Neuronal stem cell (in vitro differentiated cells): ENCODE measurements at regions not wholly inside any gene's neighbourhood (a gene's known extent, or its start where the extent isn't known, plus 50 kb on each side); places are given as distances from the start of the nearest gene placed in this dataset.

ENCODE experiments used
- DNase-seq: peaks from one replicate; pipeline ENCODE4 v3.0.0-alpha.2; 2013; ENCODE audit warnings: low spot score
- H2AFZ ChIP-seq: one replicate; pipeline ENCODE4 v1.6.1; 2013; ENCODE audit warnings: mild to moderate bottlenecking, low read length, inconsistent platforms
- H2AK5ac ChIP-seq: 2 replicates; pipeline ENCODE4 v1.6.1; 2013; ENCODE audit warnings: low read depth, mild to moderate bottlenecking, inconsistent platforms, low read length, moderate library complexity, mixed read lengths
- H2BK120ac ChIP-seq: 2 replicates; pipeline ENCODE4 v1.6.1; 2013; ENCODE audit warnings: low read depth, mild to moderate bottlenecking, inconsistent platforms, low read length, moderate library complexity, mixed read lengths
- H2BK12ac ChIP-seq: one replicate; pipeline ENCODE4 v1.6.1; 2013; ENCODE audit warnings: low read length, inconsistent platforms
- H2BK15ac ChIP-seq: 2 replicates; pipeline ENCODE4 v1.6.1; 2013; ENCODE audit warnings: mild to moderate bottlenecking, low read length, inconsistent platforms, mixed read lengths
- H2BK5ac ChIP-seq: one replicate; pipeline ENCODE4 v1.6.1; 2013; ENCODE audit warnings: inconsistent platforms, mild to moderate bottlenecking, low read length, moderate library complexity
- H3K14ac ChIP-seq: one replicate; pipeline ENCODE4 v1.6.1; 2013; ENCODE audit warnings: low read length, inconsistent platforms
- H3K18ac ChIP-seq: 2 replicates; pipeline ENCODE4 v1.6.1; 2013; ENCODE audit warnings: low read length, inconsistent platforms
- H3K23ac ChIP-seq: 2 replicates; pipeline ENCODE4 v1.6.1; 2013; ENCODE audit warnings: low read depth, mild to moderate bottlenecking, mixed read lengths, low read length, inconsistent platforms; ENCODE audit not compliant: poor library complexity
- H3K27ac ChIP-seq: replicated peaks from 3 replicates; pipeline ENCODE4 v1.5.1; 2013; ENCODE audit warnings: low read length, inconsistent platforms
- H3K27me3 ChIP-seq, 3 experiments: 2 replicates each; pipeline ENCODE4 v1.6.1; 2013; ENCODE audit warnings: low read length in 3 of 3, mild to moderate bottlenecking in 2 of 3, inconsistent platforms in 1 of 3, low read depth in 1 of 3, mixed read lengths in 1 of 3, moderate library complexity in 1 of 3; ENCODE audit not compliant: control insufficient read depth in 3 of 3, insufficient read depth in 3 of 3
- H3K36me3 ChIP-seq, 2 donors: replicated peaks in 1 of 2; 2 replicates each; pipeline ENCODE4 v1.6.1; 2013; ENCODE audit warnings: low read length in 2 of 2; ENCODE audit not compliant: control insufficient read depth in 2 of 2, insufficient read depth in 2 of 2
- H3K4ac ChIP-seq: 2 replicates; pipeline ENCODE4 v1.6.1; 2013; ENCODE audit warnings: inconsistent platforms, mild to moderate bottlenecking, low read length, moderate library complexity
- H3K4me1 ChIP-seq, 2 donors: 1 replicate in 1 of 2; 2 replicates in 1 of 2; pipeline ENCODE4 v1.6.1; 2013; ENCODE audit warnings: low read length in 2 of 2, low read depth in 1 of 2; ENCODE audit not compliant: control insufficient read depth in 2 of 2, insufficient read depth in 1 of 2
- H3K4me2 ChIP-seq: one replicate; pipeline ENCODE4 v1.6.1; 2013; ENCODE audit warnings: mild to moderate bottlenecking, low read length, inconsistent platforms; ENCODE audit not compliant: insufficient read depth, poor library complexity, severe bottlenecking
- H3K4me3 ChIP-seq, 2 donors: 2 replicates each; pipeline ENCODE4 v1.5.1; 2013; ENCODE audit warnings: low read length in 2 of 2, mild to moderate bottlenecking in 2 of 2, inconsistent platforms in 1 of 2, moderate library complexity in 1 of 2
- H3K79me1 ChIP-seq: one replicate; pipeline ENCODE4 v1.6.1; 2013; ENCODE audit warnings: low read depth, mild to moderate bottlenecking, inconsistent platforms, low read length, moderate library complexity
- H3K9ac ChIP-seq: one replicate; pipeline ENCODE4 v1.6.1; 2013; ENCODE audit warnings: mild to moderate bottlenecking, low read depth, low read length, inconsistent platforms; ENCODE audit not compliant: poor library complexity
- H3K9me3 ChIP-seq, 2 donors: replicated peaks in 1 of 2; 2 replicates each; pipeline versions ENCODE3 to v1.6.1; 2013; ENCODE audit warnings: low read length in 2 of 2, mild to moderate bottlenecking in 2 of 2, inconsistent platforms in 1 of 2, low read depth in 1 of 2, mixed read lengths in 1 of 2, moderate library complexity in 1 of 2; ENCODE audit not compliant: control insufficient read depth in 2 of 2, insufficient read depth in 1 of 2
- H4K8ac ChIP-seq: one replicate; pipeline ENCODE4 v1.6.1; 2013; ENCODE audit warnings: low read depth, mild to moderate bottlenecking, inconsistent platforms, low read length, moderate library complexity
- H4K91ac ChIP-seq: one replicate; pipeline ENCODE4 v1.6.1; 2013; ENCODE audit warnings: low read length, low read depth, mild to moderate bottlenecking, inconsistent platforms; ENCODE audit not compliant: poor library complexity
- WGBS, 2 donors: extraction: QIAGEN DNeasy Blood & Tissue Kit; methylation state at CpG; one replicate each; pipeline ENCODE4 v1.1.7; 2013; ENCODE audit warnings: missing lambda C conversion rate in 2 of 2, mixed read lengths in 1 of 2; ENCODE audit not compliant: insufficient read length in 2 of 2, insufficient replicate concordance in 1 of 2; ENCODE audit errors: extremely low coverage in 2 of 2; 5-methylcytosine and 5-hydroxymethylcytosine counted together

DNA sequence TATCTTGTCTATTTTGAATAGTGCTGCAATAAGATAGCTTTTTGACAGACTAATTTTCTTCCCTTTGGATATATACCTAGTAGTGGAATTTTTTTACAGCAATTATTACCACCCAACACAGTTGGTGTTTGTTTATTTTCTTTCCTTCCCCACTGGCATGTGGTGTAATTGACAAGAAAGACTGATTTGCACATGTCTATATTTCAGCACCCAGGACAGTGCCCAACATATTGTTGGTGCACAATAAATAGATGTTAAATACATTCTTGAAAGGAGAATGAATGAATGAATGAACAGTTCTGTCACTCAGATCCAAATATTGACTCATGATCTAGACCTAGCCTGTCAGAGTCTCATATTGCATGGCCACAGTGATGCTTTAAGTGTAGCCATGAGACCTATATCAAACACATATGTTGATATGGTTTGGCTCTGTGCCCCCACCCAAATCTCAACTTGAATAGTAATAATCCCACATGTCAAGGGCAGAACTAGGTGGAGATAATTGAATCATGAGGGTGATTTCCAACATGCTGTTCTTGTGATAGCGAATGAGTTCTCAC lies 538.2 kb downstream of the NYAP2 start:
- no peak overlapping the region for H3K4ac ChIP-seq
- H2BK120ac ChIP-seq = no peak overlapping the region
- no peak overlapping the region for H3K18ac ChIP-seq
- H2BK12ac ChIP-seq = no peak overlapping the region
- H4K91ac ChIP-seq = no peak overlapping the region
- DNase-seq = no peak
- no peak overlapping the region for H2AFZ ChIP-seq
- H2AK5ac ChIP-seq = no peak overlapping the region
- no peak overlapping the region for H4K8ac ChIP-seq
- H3K79me1 ChIP-seq = no peaks in the 10 kb centered on the region
- no peak overlapping the region for H3K9ac ChIP-seq
- H3K9me3 ChIP-seq = peaks cover 0 to 2% of the 10 kb centered on the region in 2 donors
- H3K14ac ChIP-seq = no peak overlapping the region
- no peak overlapping the region for H2BK5ac ChIP-seq
- H2BK15ac ChIP-seq = no peak overlapping the region
- H3K36me3 ChIP-seq = no peaks in the 10 kb centered on the region
- no peaks in the 10 kb centered on the region for H3K4me1 ChIP-seq
- no peak overlapping the region for H3K23ac ChIP-seq
- H3K27me3 ChIP-seq = no peaks in the 10 kb centered on the region
- H3K27ac ChIP-seq = no peak overlapping the region
- no peak overlapping the region for H3K4me2 ChIP-seq
- no peak overlapping the region for H3K4me3 ChIP-seq
- WGBS, 2 donors = no CpG with 5 or more reads among the region's 1 CpG

DNA sequence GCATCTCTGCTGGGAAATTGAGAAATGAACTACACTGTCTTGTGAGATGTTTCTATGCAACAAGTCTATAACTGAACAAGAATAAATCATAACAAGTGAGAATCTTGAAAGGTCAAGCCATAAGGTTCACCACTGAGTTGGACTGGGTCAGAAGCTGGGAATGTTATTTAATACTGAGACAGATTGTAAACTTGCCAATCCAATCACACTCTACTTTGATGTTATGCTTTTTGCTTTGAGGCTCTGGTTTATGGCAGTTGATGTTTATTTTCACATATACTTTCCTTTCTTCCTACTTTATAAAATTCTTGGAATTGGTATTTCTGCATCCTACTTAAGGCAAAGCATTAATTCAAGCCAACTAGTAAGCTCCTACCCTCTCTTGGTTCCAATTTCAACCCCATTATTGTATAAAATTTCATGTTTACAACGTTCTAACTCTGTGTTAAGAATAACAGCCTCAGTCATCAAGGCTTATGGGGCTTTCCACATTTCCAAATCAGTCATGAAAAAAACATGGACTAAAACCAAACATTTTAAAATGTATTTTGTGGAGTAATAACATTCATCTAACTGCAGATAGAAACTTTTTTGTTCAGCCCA lies 533.4 kb downstream of the NYAP2 start:
- no peak overlapping the region for H3K27ac ChIP-seq
- no peak overlapping the region for H2BK12ac ChIP-seq
- H3K14ac ChIP-seq = no peak overlapping the region
- H3K4me1 ChIP-seq = no peaks in the 10 kb centered on the region
- no peaks in the 10 kb centered on the region for H3K36me3 ChIP-seq
- no peak overlapping the region for H3K23ac ChIP-seq
- H3K9ac ChIP-seq = no peak overlapping the region
- no peak overlapping the region for H3K18ac ChIP-seq
- H2BK15ac ChIP-seq = no peak overlapping the region
- peaks cover 0 to 2% of the 10 kb centered on the region in 2 donors for H3K9me3 ChIP-seq
- no CpG with 5 or more reads among the region's 1 CpG for WGBS, 2 donors
- no peak overlapping the region for H3K4ac ChIP-seq
- H3K27me3 ChIP-seq = no peaks in the 10 kb centered on the region
- H2BK120ac ChIP-seq = no peak overlapping the region
- no peaks in the 10 kb centered on the region for H3K79me1 ChIP-seq
- H2AK5ac ChIP-seq = no peak overlapping the region
- no peak overlapping the region for H3K4me2 ChIP-seq
- H4K91ac ChIP-seq = no peak overlapping the region
- no peak overlapping the region for H2BK5ac ChIP-seq
- no peak overlapping the region for H4K8ac ChIP-seq
- no peak for DNase-seq
- no peak overlapping the region for H3K4me3 ChIP-seq
- no peak overlapping the region for H2AFZ ChIP-seq

DNA sequence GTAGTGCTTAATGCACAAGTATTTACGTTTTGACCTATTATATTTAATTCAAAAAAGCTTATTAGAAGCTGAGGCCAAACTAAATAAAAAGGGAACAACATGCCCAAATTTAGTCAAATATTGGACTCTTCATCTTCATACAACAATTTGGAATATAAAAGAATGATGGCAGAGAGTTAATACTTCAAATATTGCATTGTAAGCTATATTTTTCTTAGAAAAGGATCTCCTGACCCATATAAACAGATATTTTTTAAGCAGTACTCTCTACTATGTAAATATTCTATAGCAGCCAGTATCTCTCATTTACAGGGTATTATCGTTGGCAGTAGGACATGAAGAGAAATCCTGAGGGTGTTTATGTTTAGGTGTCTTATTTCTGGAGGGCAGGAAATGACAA lies 531.2 kb downstream of the NYAP2 start:
- Histone ChIP-seq H3K4me2 (no peak overlapping the region), H3K14ac (no peak overlapping the region), H3K4me1 (no peaks in the 10 kb centered on the region), H2AFZ (no peak overlapping the region), H2BK120ac (no peak overlapping the region), H2AK5ac (no peak overlapping the region), H3K27me3 (no peaks in the 10 kb centered on the region), H3K27ac (no peak overlapping the region), H3K23ac (no peak overlapping the region), H3K79me1 (no peaks in the 10 kb centered on the region), H3K4me3 (no peak overlapping the region), H4K91ac (no peak overlapping the region), H3K36me3 (no peaks in the 10 kb centered on the region), H3K9me3 (no peaks in the 10 kb centered on the region), H3K18ac (no peak overlapping the region), H4K8ac (no peak overlapping the region), H2BK12ac (no peak overlapping the region), H2BK5ac (no peak overlapping the region), H3K4ac (no peak overlapping the region), H3K9ac (no peak overlapping the region), H2BK15ac (no peak overlapping the region)
- DNase-seq = no peak
- no CpG with 5 or more reads among the region's 2 CpGs for WGBS, 2 donors

DNA sequence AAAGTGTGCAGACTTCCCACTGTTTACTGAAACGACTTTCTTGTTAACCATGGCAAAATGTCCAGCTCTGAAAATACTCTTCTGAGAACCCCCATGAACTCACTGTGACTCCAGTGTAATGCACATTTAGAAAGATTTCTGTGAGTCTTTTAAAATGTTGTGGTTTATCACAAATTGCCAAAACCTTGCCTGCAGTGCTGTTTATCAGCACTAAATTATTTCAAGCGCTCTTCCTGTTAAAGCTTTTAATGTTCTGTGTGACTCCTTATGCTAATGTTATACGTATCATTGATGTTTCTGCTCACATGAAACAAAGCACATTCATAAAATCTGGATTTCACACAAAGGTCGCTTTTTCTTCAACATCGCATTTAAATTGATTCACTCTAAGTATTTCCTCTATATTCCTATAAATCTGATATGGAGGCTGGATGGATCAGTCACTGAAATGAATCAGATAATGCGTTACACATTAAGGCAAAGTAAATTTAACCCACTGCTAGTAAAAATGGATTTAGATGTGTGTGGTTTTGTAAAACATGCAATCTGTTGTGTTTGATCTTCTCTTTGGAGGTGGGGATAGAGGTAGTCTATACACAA lies 521.2 kb downstream of the NYAP2 start:
- H4K8ac ChIP-seq = no peak overlapping the region
- no peak for DNase-seq

More for the DNA sequence above, 521.2 kb downstream of the NYAP2 start:
- no peak overlapping the region for H3K9ac ChIP-seq
- no peak overlapping the region for H2BK5ac ChIP-seq
- H2BK15ac ChIP-seq = no peak overlapping the region
- H3K23ac ChIP-seq = no peak overlapping the region
- WGBS, 2 donors = no CpG with 5 or more reads among the region's 6 CpGs
- H2AK5ac ChIP-seq = no peak overlapping the region
- no peaks in the 10 kb centered on the region for H3K79me1 ChIP-seq
- no peak overlapping the region for H3K4me3 ChIP-seq
- H2BK12ac ChIP-seq = no peak overlapping the region
- H2AFZ ChIP-seq = peak overlapping the region; percentile 60
- H2BK120ac ChIP-seq = no peak overlapping the region
- no peak overlapping the region for H4K91ac ChIP-seq
- H3K9me3 ChIP-seq = no peaks in the 10 kb centered on the region
- no peaks in the 10 kb centered on the region for H3K27me3 ChIP-seq
- no peak overlapping the region for H3K14ac ChIP-seq
- H3K4ac ChIP-seq = no peak overlapping the region
- no peak overlapping the region for H3K27ac ChIP-seq
- no peaks in the 10 kb centered on the region for H3K36me3 ChIP-seq
- no peak overlapping the region for H3K18ac ChIP-seq
- no peak overlapping the region for H3K4me2 ChIP-seq
- no peaks in the 10 kb centered on the region for H3K4me1 ChIP-seq
